SKM-1 treated with dmso at 0.1 percent for 144 hours (cell line): ENCODE measurements at regions not wholly inside any gene's neighbourhood (a gene's known extent, or its start where the extent isn't known, plus 50 kb on each side); places are given as distances from the start of the nearest gene placed in this dataset.
"Not testable (repeated sequence)": the region's sequence is repeated elsewhere in the genome, so short reads cannot be mapped to it uniquely, and the experiment has no call there.

Experiments
- DNase-seq: peaks from one replicate; lab custom pipeline; 2025; ENCODE audit not compliant: unreplicated experiment; lab: John Stamatoyannopoulos, UW

DNA sequence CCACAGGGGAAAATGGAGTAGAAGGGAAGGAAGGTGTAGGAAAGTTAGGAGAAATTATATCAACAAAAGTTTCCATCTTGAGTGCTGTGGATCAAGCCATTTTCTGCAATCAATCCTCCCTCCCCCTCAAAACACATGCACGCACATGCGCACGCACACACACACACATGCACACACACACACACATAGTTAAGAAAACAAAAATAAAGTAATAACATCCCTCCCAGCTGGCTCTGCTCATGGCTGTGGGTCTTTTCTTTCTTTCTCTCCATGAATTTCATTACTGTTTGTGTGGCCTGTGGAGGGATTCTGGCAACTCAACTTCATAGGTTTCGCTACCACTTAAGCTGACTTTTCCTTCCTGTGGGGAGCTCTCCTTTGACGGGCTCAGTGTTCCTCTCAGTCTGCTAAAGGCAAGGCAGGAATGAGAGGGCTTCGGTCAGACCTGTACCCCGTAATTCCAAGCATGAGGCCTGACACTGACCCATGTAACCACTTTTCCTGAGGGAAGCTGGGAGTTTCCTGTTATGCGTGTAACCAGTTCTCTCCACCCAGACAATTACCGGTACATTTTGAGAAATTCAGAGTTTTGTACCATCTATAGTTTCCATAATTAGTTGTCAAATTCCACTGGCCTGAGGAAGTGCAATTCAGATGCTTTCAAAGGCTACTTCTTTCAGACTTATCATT lies 79.8 kb downstream of the ZNF92 start:
- DNase-seq = no peak

DNA sequence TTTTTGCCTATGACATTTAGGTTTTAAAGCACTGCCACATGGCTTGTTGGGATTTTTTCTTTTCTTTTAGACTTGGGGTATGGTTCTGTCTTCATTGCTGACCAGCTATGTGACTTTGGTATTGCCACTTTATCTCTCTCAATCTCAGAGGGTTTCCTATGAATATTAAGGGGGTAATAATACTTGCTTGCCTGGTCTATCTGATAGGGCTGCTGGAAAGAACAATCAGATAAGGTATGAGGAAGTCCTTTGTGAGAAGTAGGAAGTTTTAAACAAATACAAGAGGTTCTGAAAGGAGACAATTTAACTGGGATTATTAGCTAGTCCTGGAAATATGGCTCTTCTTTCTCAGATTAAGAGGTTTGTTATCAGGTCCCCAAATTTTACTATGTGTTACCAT lies 80.8 kb downstream of the ZNF92 start:
- no peak for DNase-seq

DNA sequence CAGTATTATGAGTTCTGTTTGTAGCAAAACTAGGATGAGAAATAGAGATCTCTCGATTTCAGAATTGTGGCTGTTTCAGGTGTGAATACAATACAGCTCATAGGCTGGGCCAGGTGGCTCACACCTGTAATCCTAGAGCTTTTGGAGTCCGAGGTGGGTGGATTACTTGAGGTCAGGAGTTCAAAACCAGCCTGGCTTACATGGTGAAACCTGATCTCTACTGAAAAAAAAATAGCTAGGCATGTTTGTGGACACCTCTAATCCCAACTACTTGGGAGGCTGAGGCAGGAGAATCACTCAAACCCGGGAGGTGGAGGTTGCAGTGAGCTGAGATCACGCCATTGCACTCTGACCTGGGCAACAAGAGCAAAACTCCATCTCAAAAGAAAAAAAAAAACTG lies 81.4 kb downstream of the ZNF92 start:
- not testable (repeated sequence) for DNase-seq

DNA sequence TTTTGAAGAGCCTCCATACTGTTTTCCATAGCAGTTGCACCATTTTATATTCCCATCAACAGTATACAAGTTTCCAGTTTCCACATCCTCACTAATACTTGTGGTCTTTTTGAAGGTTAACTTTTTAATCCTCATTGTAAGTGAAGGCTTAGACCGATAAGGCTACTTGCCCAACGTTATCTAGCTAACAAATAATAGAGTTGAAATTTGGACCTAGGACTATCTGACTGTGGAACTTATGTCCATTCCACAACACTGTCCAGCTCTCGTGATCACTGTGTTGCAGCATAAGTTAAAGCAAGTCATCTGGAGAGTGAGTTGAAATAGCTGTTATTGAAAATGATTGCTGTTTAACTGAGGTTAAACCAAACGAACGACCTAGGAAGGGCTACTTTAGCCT lies 84.0 kb downstream of the ZNF92 start:
- no peak for DNase-seq

DNA sequence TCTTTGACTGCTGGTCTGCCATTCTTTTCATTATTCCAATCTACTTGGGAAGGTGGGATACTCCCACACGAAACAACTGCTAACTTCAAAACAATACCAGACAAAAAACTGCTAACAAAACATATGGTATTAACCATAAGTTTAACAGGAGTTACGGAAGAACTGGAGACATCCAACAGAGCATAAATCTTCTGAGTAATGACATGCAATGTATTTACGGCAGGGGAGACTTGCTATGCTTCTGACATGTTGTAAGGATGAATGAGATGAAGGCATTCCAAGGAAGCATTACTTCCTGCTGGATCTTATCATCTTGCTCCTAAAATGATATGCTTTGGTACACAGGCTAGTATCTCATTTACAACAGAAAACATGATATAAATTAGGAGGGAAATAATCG lies 85.8 kb downstream of the ZNF92 start:
- DNase-seq = no peak

DNA sequence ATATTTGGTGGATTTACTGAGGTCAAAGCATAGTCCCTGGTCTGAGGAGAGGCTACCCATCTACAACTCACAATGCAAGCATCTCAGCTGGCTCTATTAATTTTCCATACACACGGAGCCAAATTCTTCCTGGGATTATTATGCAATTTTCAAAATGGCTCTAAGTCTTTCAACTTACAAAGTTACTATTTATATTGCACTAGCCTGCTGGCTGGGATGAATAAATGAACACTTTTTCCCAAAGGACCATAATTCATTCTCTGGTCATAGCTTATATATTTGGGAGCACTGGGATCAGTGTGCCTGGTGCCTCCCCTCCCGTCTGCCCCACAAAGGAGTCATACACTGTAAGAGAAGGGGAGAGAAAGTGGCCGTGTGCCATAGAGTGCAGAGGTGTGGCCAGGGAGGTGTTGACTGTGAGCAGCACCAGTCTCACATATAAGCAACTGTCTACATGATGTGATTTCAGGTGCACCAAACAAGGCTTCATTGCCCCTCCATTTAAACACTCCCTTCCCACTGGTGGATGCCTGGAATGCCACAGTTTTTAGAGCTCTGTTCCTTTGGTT lies 88.6 kb downstream of the ZNF92 start:
- DNase-seq = no peak

DNA sequence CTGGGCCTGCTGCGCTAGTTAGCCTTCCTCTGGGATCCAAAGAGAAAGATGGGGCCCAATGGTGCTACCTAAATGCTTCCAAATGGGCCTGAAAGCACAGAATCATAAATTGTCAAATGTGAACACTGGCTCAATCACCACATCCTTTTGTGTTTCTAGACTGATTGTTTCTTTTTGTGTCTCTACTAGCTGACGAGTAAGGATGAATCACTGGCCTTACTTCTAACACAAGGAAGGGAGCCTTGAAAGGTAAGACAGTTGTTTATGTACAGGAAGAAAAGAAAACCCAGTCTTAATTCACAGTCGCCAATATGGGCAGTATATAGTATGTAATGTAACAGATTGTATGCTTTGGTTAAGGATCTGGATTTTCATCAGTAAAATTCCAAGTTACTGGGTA lies 89.5 kb downstream of the ZNF92 start:
- no peak for DNase-seq

DNA sequence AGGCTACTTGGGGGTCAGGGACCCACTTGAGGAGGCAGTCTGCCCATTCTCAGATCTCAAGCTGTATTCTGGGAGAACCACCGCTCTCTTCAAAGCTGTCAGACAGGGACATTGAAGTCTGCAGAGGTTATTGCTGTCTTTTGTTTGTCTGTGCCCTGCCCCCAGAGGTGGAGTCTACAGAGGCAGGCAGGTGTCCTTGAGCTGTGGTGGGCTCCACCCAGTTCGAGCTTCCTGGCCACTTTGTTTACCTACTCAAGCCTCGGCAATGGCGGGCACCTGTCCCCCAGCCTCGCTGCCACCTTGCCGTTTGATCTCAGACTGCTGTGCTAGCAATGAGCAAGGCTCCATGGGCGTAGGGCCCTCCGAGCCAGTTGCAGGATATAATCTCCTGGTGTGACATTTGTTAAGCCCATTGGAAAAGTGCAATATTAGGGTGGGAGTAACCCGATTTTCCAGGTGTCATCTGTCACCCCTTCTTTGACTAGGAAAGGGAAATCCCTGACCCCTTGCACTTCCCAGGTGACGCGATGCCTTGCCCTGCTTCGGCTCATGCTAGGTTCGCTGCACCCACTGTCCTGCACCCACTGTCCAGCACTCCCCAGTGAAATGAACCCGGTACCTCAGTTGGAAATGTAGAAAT lies 96.4 kb downstream of the ZNF92 start:
- DNase-seq = not testable (repeated sequence)

DNA sequence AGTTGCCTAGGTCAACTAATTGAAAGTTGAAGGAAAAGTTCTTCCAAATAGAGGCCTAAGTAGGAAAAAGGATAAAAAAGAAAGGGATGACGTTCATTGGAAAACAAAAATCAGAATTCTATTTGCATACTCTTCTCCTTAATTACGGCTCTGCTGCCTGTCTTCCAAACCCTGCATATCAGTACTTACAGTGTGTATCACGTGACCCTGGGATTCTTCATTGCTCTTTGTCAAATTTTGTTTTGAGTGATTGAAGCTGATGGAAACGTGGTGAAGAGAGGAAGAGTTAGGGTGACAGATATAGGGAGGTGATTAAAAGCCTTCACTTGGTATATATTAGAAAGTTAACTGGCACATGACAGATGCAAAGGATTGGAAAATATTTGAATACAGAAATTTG lies 97.9 kb downstream of the ZNF92 start:
- no peak for DNase-seq

DNA sequence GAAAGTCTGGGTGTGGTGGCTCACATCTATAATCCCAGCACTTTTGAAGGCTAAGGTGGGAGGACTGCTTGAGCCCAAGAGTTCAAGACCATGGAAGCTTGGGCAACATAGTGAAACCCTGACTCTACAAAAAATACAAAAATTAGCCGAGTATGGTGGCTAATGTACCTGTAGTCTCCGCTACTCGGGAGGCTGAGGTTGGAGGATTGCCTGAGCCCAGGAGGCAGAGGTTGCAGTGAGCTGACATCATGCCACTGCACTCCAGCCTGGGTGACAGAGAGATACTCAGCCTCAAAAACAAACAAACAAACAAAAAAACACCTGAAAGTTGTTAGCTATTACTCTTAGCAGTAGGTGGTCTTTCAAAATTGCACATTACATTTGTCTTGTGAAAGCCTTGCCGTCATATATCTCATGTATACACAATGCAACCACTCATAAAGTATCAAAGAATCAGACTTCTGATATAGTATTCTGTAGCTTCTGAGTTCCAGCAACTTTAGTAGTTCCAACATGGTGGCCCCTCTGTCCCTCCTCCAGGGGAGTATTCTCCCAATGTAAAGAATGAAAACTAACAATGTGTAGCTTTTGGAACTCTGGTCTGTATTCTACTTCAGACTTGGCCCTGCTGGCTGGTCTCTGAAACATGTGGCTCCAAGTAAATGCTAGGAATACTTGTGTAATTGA lies 101.5 kb downstream of the ZNF92 start:
- no peak for DNase-seq

DNA sequence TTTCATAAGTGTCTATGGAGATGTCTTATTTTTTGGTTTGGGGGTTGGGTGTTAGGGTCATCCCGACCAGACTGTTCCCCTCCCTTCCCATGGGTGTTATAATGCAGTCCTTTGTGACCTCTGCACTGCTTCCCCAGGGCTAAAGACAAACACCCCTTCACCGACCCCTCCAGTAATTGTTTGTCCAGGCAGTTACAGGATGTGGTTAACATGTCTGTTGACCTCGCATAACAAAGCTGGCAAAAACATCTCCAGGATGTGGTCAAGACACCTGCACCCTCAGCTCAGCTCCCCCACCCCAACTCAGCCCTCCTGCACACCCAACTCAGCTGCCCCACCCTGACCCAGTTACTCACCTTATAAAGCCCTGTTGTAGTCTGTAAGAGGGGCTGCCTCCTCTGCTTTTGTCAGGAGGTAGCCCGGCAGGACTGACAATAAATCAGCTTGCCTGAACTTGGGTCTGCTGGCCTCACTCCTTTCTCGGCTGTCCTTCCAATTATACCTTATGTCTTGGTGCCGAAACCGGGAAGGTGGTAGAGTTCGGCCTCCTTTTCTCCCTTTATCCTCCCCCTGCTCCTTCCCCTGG lies 102.2 kb downstream of the ZNF92 start:
- no peak for DNase-seq

DNA sequence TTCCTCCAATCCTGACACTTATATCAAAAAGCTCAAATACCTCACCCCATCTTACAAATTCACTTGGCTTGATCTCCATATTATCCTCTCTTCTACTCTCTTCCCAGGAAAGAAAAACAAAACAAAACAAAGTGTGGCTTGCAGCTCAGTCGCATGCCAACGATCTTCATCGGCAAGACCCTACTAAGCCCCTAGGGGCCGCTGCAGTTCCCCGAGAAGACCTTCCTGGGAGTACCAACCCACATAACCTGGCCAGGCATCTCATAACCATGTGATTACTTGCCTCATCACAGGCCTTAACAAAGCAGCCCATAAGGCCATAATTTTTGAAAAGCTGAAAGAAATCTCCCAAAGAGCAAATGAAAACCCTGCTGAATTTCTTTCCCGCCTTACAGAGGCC lies 103.7 kb downstream of the ZNF92 start:
- no peak for DNase-seq

DNA sequence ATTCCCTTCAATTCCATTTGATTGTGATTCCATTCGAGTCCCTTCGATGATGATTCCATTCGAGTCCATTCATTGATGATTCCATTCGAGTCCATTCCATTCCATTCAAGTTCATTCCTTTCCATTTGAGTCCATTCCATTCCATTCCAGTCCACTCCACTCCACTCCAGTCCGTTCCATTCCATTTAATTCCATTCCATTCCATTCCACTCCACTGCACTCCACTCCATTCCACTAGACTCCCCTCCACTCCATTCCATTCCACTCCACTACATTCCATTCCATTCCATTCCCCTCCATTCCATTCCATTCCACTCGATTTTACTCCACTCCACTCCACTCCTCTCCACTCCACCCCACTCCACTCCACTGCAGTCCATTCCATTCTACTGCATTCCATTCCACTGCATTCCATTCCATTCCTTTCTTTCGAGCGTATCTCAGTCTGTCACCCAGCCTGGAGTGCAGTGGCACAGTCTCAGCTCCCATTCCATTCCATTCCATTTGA lies 115.7 kb downstream of the ZNF92 start:
- no peak for DNase-seq

DNA sequence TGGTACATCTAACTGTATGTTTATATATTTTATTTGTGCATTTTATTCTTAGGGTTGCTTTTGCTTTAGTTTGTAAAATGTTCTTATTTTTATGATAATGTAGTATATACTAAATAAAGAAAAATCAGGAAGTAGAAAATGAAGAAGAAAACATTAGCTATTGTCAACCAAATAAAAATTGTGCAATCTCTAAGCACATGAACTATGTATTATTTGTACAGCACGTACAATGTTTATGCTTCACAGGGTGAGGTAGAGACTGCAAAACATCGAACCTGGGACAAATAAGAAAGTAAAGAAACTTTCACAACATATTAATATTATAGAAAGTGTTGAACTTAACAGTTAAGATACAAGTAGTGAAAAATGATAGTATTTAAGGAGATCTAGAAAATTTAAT lies 123.0 kb downstream of the ZNF92 start:
- not testable (repeated sequence) for DNase-seq

DNA sequence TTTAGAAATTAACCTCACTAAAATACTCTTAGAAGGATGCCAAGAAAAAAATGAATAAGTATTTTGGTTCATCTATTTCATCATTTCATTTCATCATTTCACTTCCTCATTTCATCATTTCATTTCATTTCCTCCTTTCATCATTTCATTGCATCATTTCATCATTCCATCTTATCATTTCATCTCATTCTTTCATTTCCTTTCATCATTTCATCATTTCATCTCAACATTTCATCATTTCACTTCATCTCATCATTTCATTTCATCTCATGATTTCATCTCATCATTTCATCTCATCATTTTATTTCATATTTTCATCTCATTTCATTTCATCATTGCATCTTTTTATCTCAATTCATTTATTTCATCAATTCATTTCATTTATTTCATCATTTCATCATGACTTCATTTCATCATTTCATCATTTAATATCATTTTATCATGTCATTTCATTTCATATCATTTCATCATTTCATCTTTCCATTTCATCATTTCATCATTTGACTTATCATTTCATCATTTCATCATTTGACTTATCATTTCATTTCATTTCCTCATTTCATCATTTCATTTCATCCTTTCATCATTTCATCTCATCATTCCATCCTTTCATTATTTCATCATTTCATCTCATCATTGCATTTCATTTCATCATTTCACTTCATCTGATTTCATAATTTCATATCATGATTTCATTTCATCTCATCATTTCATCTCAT lies 129.9 kb downstream of the ZNF92 start:
- no peak for DNase-seq

DNA sequence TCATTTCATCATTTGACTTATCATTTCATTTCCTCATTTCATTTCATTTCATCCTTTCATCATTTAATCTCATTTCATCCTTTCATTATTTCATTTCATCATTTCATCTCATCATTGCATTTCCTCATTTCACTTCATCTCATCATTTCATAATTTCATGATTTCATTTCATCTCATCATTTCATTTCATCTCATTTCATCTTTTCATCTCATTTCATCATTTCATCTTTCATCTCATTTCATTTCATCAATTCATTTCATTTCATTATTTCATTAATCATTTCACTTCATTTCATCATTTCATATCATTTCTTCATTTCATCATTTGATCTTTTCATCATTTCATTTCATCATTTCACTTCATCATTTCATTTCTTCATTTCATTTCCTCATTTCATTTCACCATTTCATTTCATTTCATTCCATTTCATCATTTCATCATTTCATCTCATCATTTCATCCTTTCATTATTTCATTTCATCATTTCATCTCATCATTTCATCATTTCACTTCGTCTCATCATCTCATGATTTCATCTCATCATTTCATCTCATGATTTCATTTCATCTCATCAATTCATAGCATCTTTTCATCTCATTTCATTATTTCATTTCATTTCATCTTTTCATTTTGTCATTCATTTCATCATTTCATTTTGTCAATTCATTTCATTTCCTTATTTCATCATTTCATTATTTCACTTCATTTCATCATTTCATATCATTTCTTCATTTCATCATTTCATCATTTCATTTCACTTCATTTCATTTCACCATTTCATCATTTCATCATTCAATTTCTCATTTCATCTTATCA lies 131.1 kb downstream of the ZNF92 start:
- not testable (repeated sequence) for DNase-seq

DNA sequence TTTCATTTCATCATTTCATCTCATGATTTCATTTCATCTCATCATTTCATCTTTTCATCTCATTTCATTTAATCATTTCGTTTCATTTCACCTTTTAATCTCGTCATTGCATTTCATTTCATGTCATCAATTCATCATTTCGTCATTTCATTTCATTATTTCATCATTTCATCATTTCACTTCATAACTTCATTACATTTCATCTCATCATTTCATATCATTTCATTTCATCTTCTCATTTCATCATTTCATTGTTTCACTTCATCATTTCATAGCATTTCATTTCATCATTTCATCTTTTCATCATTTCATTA lies 131.6 kb downstream of the ZNF92 start:
- not testable (repeated sequence) for DNase-seq

DNA sequence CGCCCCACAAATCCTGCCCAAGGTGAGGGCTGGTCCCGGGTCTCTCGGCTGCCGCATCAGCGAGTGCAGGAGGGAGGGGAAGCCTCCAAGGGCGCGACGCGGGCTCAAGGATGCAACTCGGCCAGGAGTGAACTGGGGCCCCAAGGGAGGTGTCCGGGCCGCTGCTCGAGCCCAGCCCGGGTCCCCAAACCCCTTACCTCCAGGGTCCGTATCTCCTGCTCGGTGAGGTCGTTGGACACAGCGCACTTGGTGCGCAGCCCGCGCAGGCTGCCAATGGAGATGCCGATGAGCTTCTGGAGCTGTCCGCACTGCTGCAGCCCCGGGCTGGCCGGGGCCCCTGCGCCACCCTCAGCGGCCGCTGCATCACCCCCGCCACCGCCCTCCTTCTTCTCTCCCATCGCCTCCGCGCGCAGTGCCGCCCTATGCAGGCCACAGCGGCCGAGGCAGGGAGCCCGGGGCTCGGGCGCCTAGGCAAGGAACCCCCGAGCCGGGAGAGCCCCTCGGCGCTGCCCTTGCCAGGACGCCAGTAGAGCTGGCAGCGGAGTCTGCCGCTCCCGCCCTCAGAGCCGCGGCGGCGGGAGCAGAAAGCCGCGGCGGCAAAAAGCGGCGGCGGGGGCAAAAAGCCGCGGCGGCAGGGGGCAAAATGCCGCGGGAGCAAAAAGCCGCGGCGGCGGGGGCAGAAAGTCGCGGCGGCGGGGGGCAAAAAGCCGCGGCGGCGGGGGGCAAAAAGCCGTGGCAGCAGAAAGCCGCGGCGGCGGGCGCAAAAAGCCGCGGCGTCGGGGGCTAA lies 135.1 kb downstream of the ZNF92 start:
- not testable (repeated sequence) for DNase-seq
